Small intestine (tissue), 7 donors: ENCODE measurements at regions not wholly inside any gene's neighbourhood (a gene's known extent, or its start where the extent isn't known, plus 50 kb on each side); places are given as distances from the start of the nearest gene placed in this dataset.

Experiments used
- DNase-seq, 2 donors: peaks; one replicate each; pipeline versions ENCODE4 v3.0.0 to v3.0.0-alpha.2; 2013
- FAIRE-seq: peaks from 2 replicates; lab custom pipeline; 2012; peaks lifted over from hg19 to GRCh38; lab: Jason Lieb, UNC
- H3K27ac ChIP-seq, 3 donors: one replicate each; pipeline ENCODE4 v1.5.1; 2013; ENCODE audit warnings: low read length in 2 of 3, mild to moderate bottlenecking in 2 of 3, control low read depth in 1 of 3, inconsistent platforms in 1 of 3, low read depth in 1 of 3, moderate library complexity in 1 of 3
- H3K27me3 ChIP-seq, 3 donors: one replicate each; pipeline ENCODE4 v1.6.1; 2013; ENCODE audit warnings: low read length in 3 of 3, inconsistent platforms in 1 of 3; ENCODE audit not compliant: control insufficient read depth in 3 of 3, insufficient read depth in 3 of 3
- H3K36me3 ChIP-seq, 3 donors: one replicate each; pipeline ENCODE4 v1.6.1; 2013; ENCODE audit warnings: low read length in 3 of 3, inconsistent platforms in 1 of 3, low read depth in 1 of 3, mild to moderate bottlenecking in 1 of 3, moderate library complexity in 1 of 3; ENCODE audit not compliant: control insufficient read depth in 3 of 3, insufficient read depth in 2 of 3
- H3K4me1 ChIP-seq, 3 donors: one replicate each; pipeline ENCODE4 v1.6.1; 2013; ENCODE audit warnings: low read length in 2 of 3, inconsistent platforms in 1 of 3, low read depth in 1 of 3, mild to moderate bottlenecking in 1 of 3, moderate library complexity in 1 of 3; ENCODE audit not compliant: control insufficient read depth in 3 of 3, insufficient read depth in 2 of 3
- H3K4me3 ChIP-seq, 3 donors: one replicate each; pipeline ENCODE4 v1.5.1; 2013; ENCODE audit warnings: low read length in 3 of 3, control low read depth in 1 of 3, inconsistent platforms in 1 of 3, low read depth in 1 of 3, mild to moderate bottlenecking in 1 of 3, moderate library complexity in 1 of 3
- H3K9me3 ChIP-seq, 2 donors: one replicate each; pipeline ENCODE4 v1.6.1; 2013; ENCODE audit warnings: low read depth in 1 of 2, low read length in 1 of 2; ENCODE audit not compliant: control insufficient read depth in 2 of 2, insufficient read depth in 1 of 2
- WGBS, 3 donors: extraction: QIAGEN DNeasy Blood & Tissue Kit; methylation state at CpG; one replicate each; pipeline ENCODE4 v1.1.7; 2013; 5-methylcytosine and 5-hydroxymethylcytosine counted together
- donor health status: healthy with polysubstance abuse.
- donor health status: control.
- donor health status: control.
- donor health status: Bipolar disorder and iron deficiency.
- donor health status: healthy.

GRCh38 chr11:92410526-92410925 is 185.9 kb downstream of the FAT3 start:
- FAIRE-seq (no peak), DNase-seq (no peak)
- no peak overlapping the region for H3K4me3 ChIP-seq
- H3K27ac ChIP-seq: no peak overlapping the region
- no peaks in the 10 kb centered on the region for H3K36me3 ChIP-seq
- no peaks in the 10 kb centered on the region for H3K27me3 ChIP-seq
- WGBS, 3 donors: 60 to 91% (median 70%) methylated on average over 1 of the region's 1 CpG
- H3K9me3 ChIP-seq: no peaks in the 10 kb centered on the region
- H3K4me1 ChIP-seq: no peaks in the 10 kb centered on the region

- WGBS, 3 donors: 76 to 82% (median 76%) methylated on average over 5 of the region's 5 CpGs
- no peak for FAIRE-seq
Observed at GRCh38 chr11:92411431-92411830, 186.8 kb downstream of the FAT3 start.

GRCh38 chr11:92413757-92414513 is 189.3 kb downstream of the FAT3 start:
- Histone ChIP-seq H3K4me1 (no peaks in the 10 kb centered on the region), H3K36me3 (no peaks in the 10 kb centered on the region), H3K4me3 (no peak overlapping the region), H3K27me3 (no peaks in the 10 kb centered on the region), H3K27ac (no peak overlapping the region), H3K9me3 (no peaks in the 10 kb centered on the region)
- FAIRE-seq (no peak), DNase-seq (no peak)
- WGBS, 3 donors: 81 to 83% (median 82%) methylated on average over 7 of the region's 7 CpGs

More at GRCh38 chr11:92411431-92411830, 186.8 kb downstream of the FAT3 start:
- H3K4me3 ChIP-seq: no peak overlapping the region
- H3K4me1 ChIP-seq: no peaks in the 10 kb centered on the region
- H3K27ac ChIP-seq: no peak overlapping the region
- no peaks in the 10 kb centered on the region for H3K9me3 ChIP-seq
- no peaks in the 10 kb centered on the region for H3K36me3 ChIP-seq
- H3K27me3 ChIP-seq: no peaks in the 10 kb centered on the region
- no peak for DNase-seq

- H3K27me3 ChIP-seq: no peaks in the 10 kb centered on the region
- 84 to 97% (median 85%) methylated on average over 1 of the region's 1 CpG for WGBS, 3 donors
- no peak overlapping the region for H3K27ac ChIP-seq
- H3K9me3 ChIP-seq: no peaks in the 10 kb centered on the region
- H3K36me3 ChIP-seq: no peaks in the 10 kb centered on the region
- FAIRE-seq (no peak), DNase-seq (no peak)
- H3K4me1 ChIP-seq: no peaks in the 10 kb centered on the region
- H3K4me3 ChIP-seq: no peak overlapping the region
Observed at GRCh38 chr11:92416971-92417725, 192.5 kb downstream of the FAT3 start.

GRCh38 chr11:92423115-92424034 is 198.8 kb downstream of the FAT3 start:
- 89 to 91% (median 89%) methylated on average over 6 of the region's 6 CpGs for WGBS, 3 donors
- no peaks in the 10 kb centered on the region for H3K4me1 ChIP-seq
- no peaks in the 10 kb centered on the region for H3K36me3 ChIP-seq
- H3K9me3 ChIP-seq: no peaks in the 10 kb centered on the region
- H3K4me3 ChIP-seq: no peak overlapping the region
- no peak overlapping the region for H3K27ac ChIP-seq
- DNase-seq (no peak), FAIRE-seq (no peak)
- H3K27me3 ChIP-seq: no peaks in the 10 kb centered on the region

- Histone ChIP-seq H3K4me3 (no peak overlapping the region), H3K4me1 (no peaks in the 10 kb centered on the region), H3K36me3 (no peaks in the 10 kb centered on the region), H3K27ac (no peak overlapping the region), H3K27me3 (no peaks in the 10 kb centered on the region), H3K9me3 (no peaks in the 10 kb centered on the region)
- DNase-seq (no peak), FAIRE-seq (no peak)
Observed at GRCh38 chr11:92424281-92424680, 199.7 kb downstream of the FAT3 start.

- Histone ChIP-seq H3K9me3 (no peaks in the 10 kb centered on the region), H3K4me1 (no peaks in the 10 kb centered on the region), H3K27me3 (no peaks in the 10 kb centered on the region), H3K4me3 (no peak overlapping the region), H3K27ac (no peak overlapping the region), H3K36me3 (no peaks in the 10 kb centered on the region)
- 67 to 73% (median 71%) methylated on average over 6 of the region's 6 CpGs for WGBS, 3 donors
- DNase-seq (no peak), FAIRE-seq (no peak)
Observed at GRCh38 chr11:92425127-92425526, 200.5 kb downstream of the FAT3 start.

GRCh38 chr11:92432515-92432914 is 207.9 kb downstream of the FAT3 start:
- H3K4me1 ChIP-seq: no peaks in the 10 kb centered on the region
- FAIRE-seq (no peak), DNase-seq (no peak)
- H3K27ac ChIP-seq: no peak overlapping the region
- H3K36me3 ChIP-seq: no peaks in the 10 kb centered on the region
- WGBS, 3 donors: 58 to 74% (median 72%) methylated on average over 4 of the region's 4 CpGs
- no peaks in the 10 kb centered on the region for H3K9me3 ChIP-seq
- H3K27me3 ChIP-seq: no peaks in the 10 kb centered on the region
- no peak overlapping the region for H3K4me3 ChIP-seq
